ENCODE measurements at regions not wholly inside any gene's neighbourhood (a gene's known extent, or its start where the extent isn't known, plus 50 kb on each side); places are given as distances from the start of the nearest gene placed in this dataset.
A peak's percentile ranks its signal among the peaks of the same experiment; 100 is the strongest.
"Not testable (repeated sequence)": the region's sequence is repeated elsewhere in the genome, so short reads cannot be mapped to it uniquely, and the experiment has no call there.

DNA sequence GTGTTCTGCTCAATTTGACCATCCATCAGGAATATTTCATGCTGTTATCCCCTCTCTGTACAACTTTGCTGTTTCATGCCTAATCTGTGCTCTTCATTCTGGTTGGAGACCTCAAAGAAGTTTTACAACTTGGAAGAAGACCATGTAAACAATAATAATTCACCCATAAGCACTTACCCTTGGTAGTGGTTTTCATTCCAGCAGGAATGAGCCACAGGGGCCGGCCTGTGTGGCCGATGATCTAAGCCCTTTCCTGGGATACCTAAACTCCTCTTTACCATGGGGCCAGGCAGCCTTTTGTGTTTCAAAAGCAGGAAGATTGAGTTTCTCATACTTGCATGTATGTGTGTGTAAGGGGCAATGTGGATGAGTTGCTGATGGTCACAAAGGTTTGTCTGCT lies 165.0 kb downstream of the FGF1 start:
- intact Hi-C loops (cut with micrococcal nuclease), result no loop called here
- ATAC-seq, result peak; percentile 33; the same call in 1 of the 2 replicates
- Histone ChIP-seq H3K27ac (ENCODE audit: low read length) (no peak overlapping the region), H3K36me3 (ENCODE audit: low read depth, low read length) (no peaks in the 10 kb centered on the region), H2AFZ (ENCODE audit: low read length) (no peak overlapping the region), H3F3A (ENCODE audit: low read length, unreplicated experiment) (no peaks in the 10 kb centered on the region), H3K4me3 (ENCODE audit: low read length) (no peak overlapping the region), H3K79me2 (ENCODE audit: low read length) (no peaks in the 10 kb centered on the region), H3K9me3 (ENCODE audit: low read length) (no peaks in the 10 kb centered on the region), H3K9me2 (replicated peaks; ENCODE audit: low read length) (no peaks in the 10 kb centered on the region), H4K20me1 (ENCODE audit: low read length) (no peaks in the 10 kb centered on the region), H3K9ac (ENCODE audit: low read length) (no peak overlapping the region), H3K27me3 (ENCODE audit: low read length) (no peaks in the 10 kb centered on the region), H3K4me1 (ENCODE audit: insufficient read depth, low read length) (no peaks in the 10 kb centered on the region), H3K4me2 (ENCODE audit: low read length) (no peak overlapping the region)
- CTCF ChIA-PET, result interaction anchor here (0.7 kb wide), 1 partner anchor 28 kb away, joined by 15 read pairs; no protein-coding TSS in a partner anchor
- POLR2A ChIA-PET (ENCODE audit: unreplicated experiment), result no interaction called here
- peak; percentile 5 for DNase-seq
- BruUV-seq (replicated peaks), result no TSS peak
- TF ChIP-seq EZH2phosphoT487 (IDR thresholded peaks at IDR 0.05; ENCODE audit: borderline replicate concordance, low read length) (no peak), EZH2 (IDR thresholded peaks at IDR 0.05; ENCODE audit: low read length, unreplicated experiment) (no peak), CTCF (conservative IDR thresholded peaks at IDR 0.05; ENCODE audit: low read depth, low read length) (no peak)

DNA sequence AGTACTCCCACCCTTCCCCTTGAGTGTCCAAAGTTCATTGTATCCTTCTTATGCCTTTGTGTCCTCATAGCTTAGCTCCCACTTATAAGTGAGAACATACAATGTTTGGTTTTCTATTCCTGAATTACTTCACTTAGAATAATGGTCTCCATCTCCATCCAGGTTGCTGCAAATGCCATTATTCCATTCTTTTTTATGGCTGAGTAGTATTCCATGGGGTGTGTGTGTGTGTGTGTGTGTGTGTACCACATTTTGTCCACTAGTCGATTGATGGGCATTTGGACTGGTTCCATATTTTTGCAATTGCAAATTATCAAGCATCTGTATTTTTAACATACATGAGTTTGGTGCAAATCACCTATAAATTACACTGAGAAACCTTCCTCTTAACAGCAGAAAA lies 166.0 kb downstream of the FGF1 start:
- DNase-seq; H3K9me3 ChIP-seq (ENCODE audit: low read length); H3K4me1 ChIP-seq (ENCODE audit: insufficient read depth, low read length); H3K9ac ChIP-seq (ENCODE audit: low read length); H3F3A ChIP-seq (ENCODE audit: low read length, unreplicated experiment); H3K27ac ChIP-seq (ENCODE audit: low read length); H4K20me1 ChIP-seq (ENCODE audit: low read length); H2AFZ ChIP-seq (ENCODE audit: low read length); H3K9me2 ChIP-seq (replicated peaks; ENCODE audit: low read length); H3K4me2 ChIP-seq (ENCODE audit: low read length); intact Hi-C loops (cut with micrococcal nuclease); ATAC-seq; H3K27me3 ChIP-seq (ENCODE audit: low read length); CTCF ChIA-PET; POLR2A ChIA-PET (ENCODE audit: unreplicated experiment); BruUV-seq (replicated peaks); H3K4me3 ChIP-seq (ENCODE audit: low read length); H3K79me2 ChIP-seq (ENCODE audit: low read length); H3K36me3 ChIP-seq (ENCODE audit: low read depth, low read length): not testable (repeated sequence)

DNA sequence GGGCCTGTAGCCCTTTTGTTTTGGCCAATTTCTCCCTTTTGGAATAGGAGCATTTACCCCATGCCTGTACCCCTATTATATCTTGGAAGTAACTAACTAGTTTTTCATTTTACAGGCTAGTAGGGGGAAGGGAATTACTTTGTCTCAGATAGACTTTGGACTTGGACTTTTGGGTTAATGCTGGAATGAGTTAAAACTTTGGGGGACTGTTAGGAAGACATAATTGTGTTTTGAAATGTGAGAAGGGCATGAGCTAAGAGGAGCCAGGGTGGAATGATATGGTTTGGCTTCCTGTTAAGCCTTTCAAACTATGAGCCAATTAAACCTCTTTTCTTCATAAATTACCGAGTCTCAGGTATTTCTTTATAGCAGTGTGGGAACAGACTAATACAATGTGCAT lies 168.1 kb downstream of the FGF1 start:
- Histone ChIP-seq H3F3A (ENCODE audit: low read length, unreplicated experiment) (no peaks in the 10 kb centered on the region), H3K9me3 (ENCODE audit: low read length) (no peaks in the 10 kb centered on the region), H3K4me2 (ENCODE audit: low read length) (no peak overlapping the region), H2AFZ (ENCODE audit: low read length) (no peak overlapping the region), H3K36me3 (ENCODE audit: low read depth, low read length) (no peaks in the 10 kb centered on the region), H3K4me3 (ENCODE audit: low read length) (no peak overlapping the region), H3K27me3 (ENCODE audit: low read length) (no peaks in the 10 kb centered on the region), H3K79me2 (ENCODE audit: low read length) (no peaks in the 10 kb centered on the region), H3K27ac (ENCODE audit: low read length) (no peak overlapping the region), H3K4me1 (ENCODE audit: insufficient read depth, low read length) (peaks cover 3% of the 10 kb centered on the region), H3K9ac (ENCODE audit: low read length) (no peak overlapping the region), H3K9me2 (replicated peaks; ENCODE audit: low read length) (no peaks in the 10 kb centered on the region), H4K20me1 (ENCODE audit: low read length) (no peaks in the 10 kb centered on the region)
- no peak for ATAC-seq
- TF ChIP-seq EZH2 (IDR thresholded peaks at IDR 0.05; ENCODE audit: low read length, unreplicated experiment), result no peak
- no peak for TF ChIP-seq EZH2phosphoT487 (IDR thresholded peaks at IDR 0.05; ENCODE audit: borderline replicate concordance, low read length)
- TF ChIP-seq CTCF (conservative IDR thresholded peaks at IDR 0.05; ENCODE audit: low read depth, low read length), result no peak
- intact Hi-C loops (cut with micrococcal nuclease), result no loop called here
- DNase-seq, result no peak
- ChIA-PET CTCF (no interaction called here), POLR2A (ENCODE audit: unreplicated experiment) (no interaction called here)
- BruUV-seq (replicated peaks), result no TSS peak

Data from PC-3 (cell line).